ENCODE measurements at regions not wholly inside any gene's neighbourhood (a gene's known extent, or its start where the extent isn't known, plus 50 kb on each side); places are given as distances from the start of the nearest gene placed in this dataset.
"Not testable (repeated sequence)": the region's sequence is repeated elsewhere in the genome, so short reads cannot be mapped to it uniquely, and the experiment has no call there.

DNA sequence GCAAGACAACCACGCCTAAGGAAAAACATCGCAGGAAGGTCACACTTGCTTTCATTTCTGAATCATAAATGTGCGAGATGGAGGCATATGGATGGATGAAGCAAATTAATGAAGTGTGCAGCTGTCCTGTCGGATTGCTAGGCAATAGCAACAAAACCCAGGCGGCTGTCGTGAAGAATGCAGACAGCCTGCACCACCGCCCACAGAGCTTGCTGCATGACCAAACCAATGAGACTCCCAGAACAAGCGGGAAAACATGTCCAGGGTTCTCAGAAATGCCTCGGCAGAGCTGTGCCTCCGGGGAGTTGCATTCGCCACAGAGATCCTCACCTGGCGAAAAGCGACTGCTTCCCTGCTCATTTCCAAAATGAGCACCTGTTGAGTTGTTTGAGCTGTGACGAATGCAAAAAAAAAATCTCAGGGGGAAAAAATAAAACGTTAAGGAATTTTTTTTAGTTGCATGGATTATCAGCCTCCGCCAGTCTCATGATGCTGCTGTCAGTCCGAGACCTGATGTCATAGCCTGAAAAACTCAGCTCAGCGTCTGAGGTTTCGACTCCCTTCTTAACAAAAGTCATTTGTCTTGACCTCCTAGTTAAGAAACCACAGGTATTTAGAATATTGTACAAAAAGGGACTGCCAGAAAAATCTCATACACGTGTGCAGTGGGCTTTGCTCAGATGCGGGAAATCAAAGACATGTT, 155.5 kb upstream of the MXRA5 start:
- in situ Hi-C loops (cut with HindIII; ENCODE audit: low pct_unique_long_range_greater_than_20kb, low sequenced_read_pairs) (no loop called here), intact Hi-C loops (cut with micrococcal nuclease; ENCODE audit: unreplicated experiment) (no loop called here)
- DNase-seq (ENCODE audit: low read depth, low spot score), result no peak
- no peaks in the 10 kb centered on the region for H3K36me3 ChIP-seq (ENCODE audit: control insufficient read depth, insufficient read depth, low read length)
- no peaks in the 10 kb centered on the region for H3K27me3 ChIP-seq (ENCODE audit: control insufficient read depth, insufficient read depth, low read length)
- no peaks in the 10 kb centered on the region for H3K9me3 ChIP-seq (ENCODE audit: control insufficient read depth, insufficient read depth, low read depth, low read length)
- H3K4me3 ChIP-seq (ENCODE audit: low read depth in 2 of 2, low read length in 2 of 2), result peak overlapping the region in 1 of 2 experiments; percentile 24; a peak in 1 of 4 replicates
- H3K4me1 ChIP-seq (ENCODE audit: control insufficient read depth, insufficient read depth, low read length), result no peaks in the 10 kb centered on the region
- H3K27ac ChIP-seq (ENCODE audit: low read length), result no peak overlapping the region
- TF ChIP-seq POLR2AphosphoS5 (IDR thresholded peaks at IDR 0.05; ENCODE audit: low read depth, low read length), result no peak
- no peak for TF ChIP-seq SIN3A (IDR thresholded peaks at IDR 0.05; ENCODE audit: borderline replicate concordance, insufficient read depth, low read depth, low read length)
- no peak for ATAC-seq
- no TSS peak for BruUV-seq (replicated peaks)
- POLR2A ChIA-PET, result no interaction called here
- CTCF ChIA-PET, result no interaction called here

- H3K9me3 ChIP-seq (ENCODE audit: control insufficient read depth, insufficient read depth, low read depth, low read length); intact Hi-C loops (cut with micrococcal nuclease; ENCODE audit: unreplicated experiment); CTCF ChIA-PET; ATAC-seq; in situ Hi-C loops (cut with HindIII; ENCODE audit: low pct_unique_long_range_greater_than_20kb, low sequenced_read_pairs); DNase-seq (ENCODE audit: low read depth, low spot score); H3K27me3 ChIP-seq (ENCODE audit: control insufficient read depth, insufficient read depth, low read length); H3K36me3 ChIP-seq (ENCODE audit: control insufficient read depth, insufficient read depth, low read length); H3K4me3 ChIP-seq (ENCODE audit: low read depth in 2 of 2, low read length in 2 of 2); H3K4me1 ChIP-seq (ENCODE audit: control insufficient read depth, insufficient read depth, low read length); BruUV-seq (replicated peaks); POLR2A ChIA-PET; H3K27ac ChIP-seq (ENCODE audit: low read length): not testable (repeated sequence)
These were observed 149.7 kb upstream of the MXRA5 start for GRCh38 chrX:3495836-3496769.

GRCh38 chrX:3493605-3494004, 147.2 kb upstream of the MXRA5 start:
- ATAC-seq, result no peak

More at GRCh38 chrX:3493605-3494004, 147.2 kb upstream of the MXRA5 start:
- in situ Hi-C loops (cut with HindIII; ENCODE audit: low pct_unique_long_range_greater_than_20kb, low sequenced_read_pairs), result no loop called here
- intact Hi-C loops (cut with micrococcal nuclease; ENCODE audit: unreplicated experiment), result no loop called here
- no peaks in the 10 kb centered on the region for H3K9me3 ChIP-seq (ENCODE audit: control insufficient read depth, insufficient read depth, low read depth, low read length)
- H3K27ac ChIP-seq (ENCODE audit: low read length), result no peak overlapping the region
- no peak for DNase-seq (ENCODE audit: low read depth, low spot score)
- ChIA-PET CTCF (no interaction called here), POLR2A (no interaction called here)
- H3K27me3 ChIP-seq (ENCODE audit: control insufficient read depth, insufficient read depth, low read length), result no peaks in the 10 kb centered on the region
- H3K4me3 ChIP-seq (ENCODE audit: low read depth in 2 of 2, low read length in 2 of 2), result no peak overlapping the region
- no peaks in the 10 kb centered on the region for H3K36me3 ChIP-seq (ENCODE audit: control insufficient read depth, insufficient read depth, low read length)
- no peaks in the 10 kb centered on the region for H3K4me1 ChIP-seq (ENCODE audit: control insufficient read depth, insufficient read depth, low read length)
- BruUV-seq (replicated peaks), result no TSS peak
- no peak for TF ChIP-seq CTCF (IDR thresholded peaks at IDR 0.05)
- no peak for TF ChIP-seq SIN3A (IDR thresholded peaks at IDR 0.05; ENCODE audit: borderline replicate concordance, insufficient read depth, low read depth, low read length)
- no peak for TF ChIP-seq TCF7L2 (IDR thresholded peaks at IDR 0.05; ENCODE audit: low read depth, low read length)
- TF ChIP-seq POLR2AphosphoS5 (IDR thresholded peaks at IDR 0.05; ENCODE audit: low read depth, low read length), result no peak
- no peak for TF ChIP-seq REST (IDR thresholded peaks at IDR 0.05; ENCODE audit: insufficient read depth in 1 of 2, low read depth in 2 of 2, low read length in 1 of 2)

Data from Panc1 (cell line).